Loucy (cell line): ENCODE measurements at regions not wholly inside any gene's neighbourhood (a gene's known extent, or its start where the extent isn't known, plus 50 kb on each side); places are given as distances from the start of the nearest gene placed in this dataset.

Experiments used
- H2AFZ ChIP-seq: fragments of 200-600 bp; sonication (generic); 2 replicates; pipeline ENCODE4 v1.6.0; 2016; ENCODE audit warnings: antibody characterized with exemption, mild to moderate bottlenecking, low read length, moderate library complexity
- H3F3A ChIP-seq: fragments of 200-600 bp; 2 replicates; pipeline ENCODE4 v1.6.0; 2016; ENCODE audit warnings: antibody characterized with exemption, low read depth, mild to moderate bottlenecking
- H3K27me3 ChIP-seq: fragments of 200-600 bp; sonication (generic); 2 replicates; pipeline ENCODE4 v1.6.1; 2014; ENCODE audit warnings: low read length, mild to moderate bottlenecking; ENCODE audit not compliant: insufficient read depth, poor library complexity, severe bottlenecking
- H3K36me3 ChIP-seq: fragments of 200-600 bp; sonication (generic); 2 replicates; pipeline ENCODE4 v1.6.1; 2016; ENCODE audit warnings: low read length; ENCODE audit not compliant: insufficient read depth
- H3K4me1 ChIP-seq: fragments of 200-600 bp; sonication (generic); 2 replicates; pipeline ENCODE4 v1.5.1; 2014; ENCODE audit warnings: low read length, mild to moderate bottlenecking; ENCODE audit not compliant: insufficient read depth, poor library complexity, severe bottlenecking
- H3K4me2 ChIP-seq: fragments of 200-600 bp; sonication (generic); 2 replicates; pipeline ENCODE4 v1.6.0; 2014; ENCODE audit warnings: antibody characterized with exemption, low read length, low read depth, mild to moderate bottlenecking; ENCODE audit not compliant: poor library complexity, severe bottlenecking
- H3K4me3 ChIP-seq: fragments of 200-600 bp; sonication (generic); 2 replicates; pipeline ENCODE4 v1.5.1; 2014; ENCODE audit warnings: low read length, mild to moderate bottlenecking, mixed read lengths; ENCODE audit not compliant: poor library complexity, severe bottlenecking
- H3K79me2 ChIP-seq: fragments of 200-600 bp; sonication (generic); 2 replicates; pipeline ENCODE4 v1.6.1; 2014; ENCODE audit warnings: low read length; ENCODE audit not compliant: insufficient read depth
- H3K9ac ChIP-seq: fragments of 200-600 bp; sonication (generic); 2 replicates; pipeline ENCODE4 v1.6.0; 2014; ENCODE audit warnings: mild to moderate bottlenecking, low read depth, low read length, moderate library complexity; ENCODE audit not compliant: poor library complexity, severe bottlenecking
- H3K9me2 ChIP-seq: fragments of 200-600 bp; sonication (generic); replicated peaks from 2 replicates; pipeline ENCODE4 v1.6.1; 2016; ENCODE audit warnings: low read depth, low read length, mixed read lengths
- H3K9me3 ChIP-seq: fragments of 200-600 bp; sonication (generic); 2 replicates; pipeline ENCODE4 v1.6.1; 2014; ENCODE audit warnings: mild to moderate bottlenecking, antibody characterized with exemption, low read length, low read depth; ENCODE audit not compliant: insufficient read depth
- H4K20me1 ChIP-seq: fragments of 200-600 bp; sonication (generic); 2 replicates; pipeline ENCODE4 v1.6.0; 2014; ENCODE audit warnings: antibody characterized with exemption, low read length, mild to moderate bottlenecking; ENCODE audit not compliant: insufficient read depth, poor library complexity, severe bottlenecking
- CTCF ChIP-seq: fragments of 200-600 bp; sonication (generic); conservative IDR thresholded peaks from 2 replicates; pipeline ENCODE4 v1.5.1; 2014; ENCODE audit warnings: mild to moderate bottlenecking, antibody characterized with exemption, low read length
- EZH2phosphoT487 ChIP-seq: fragments of 200-600 bp; IDR thresholded peaks from 2 replicates; pipeline ENCODE4 v1.6.1; 2018; ENCODE audit warnings: antibody characterized with exemption, mild to moderate bottlenecking, moderate library complexity, borderline replicate concordance

- H2AFZ ChIP-seq: no peak overlapping the region
- no peak for TF ChIP-seq CTCF
- no peak for TF ChIP-seq EZH2phosphoT487
Measured at GRCh38 chr10:128943111-128943510, 523.9 kb upstream of the MGMT start.

GRCh38 chr10:128945398-128945797 lies 521.6 kb upstream of the MGMT start:
- H3K79me2 ChIP-seq: no peaks in the 10 kb centered on the region
- no peaks in the 10 kb centered on the region for H3F3A ChIP-seq
- TF ChIP-seq CTCF (no peak), EZH2phosphoT487 (no peak)
- H3K4me1 ChIP-seq: no peaks in the 10 kb centered on the region
- no peak overlapping the region for H3K4me3 ChIP-seq
- no peaks in the 10 kb centered on the region for H3K9me2 ChIP-seq
- no peaks in the 10 kb centered on the region for H3K27me3 ChIP-seq
- no peak overlapping the region for H3K4me2 ChIP-seq
- H4K20me1 ChIP-seq: no peaks in the 10 kb centered on the region
- H3K9ac ChIP-seq: no peak overlapping the region
- H2AFZ ChIP-seq: no peak overlapping the region
- H3K9me3 ChIP-seq: no peaks in the 10 kb centered on the region
- no peaks in the 10 kb centered on the region for H3K36me3 ChIP-seq

More at GRCh38 chr10:128943111-128943510, 523.9 kb upstream of the MGMT start:
- no peak overlapping the region for H3K4me3 ChIP-seq
- no peaks in the 10 kb centered on the region for H3K4me1 ChIP-seq
- no peaks in the 10 kb centered on the region for H3F3A ChIP-seq
- no peaks in the 10 kb centered on the region for H3K9me3 ChIP-seq
- H3K4me2 ChIP-seq: no peak overlapping the region
- no peak overlapping the region for H3K9ac ChIP-seq
- H4K20me1 ChIP-seq: no peaks in the 10 kb centered on the region
- no peaks in the 10 kb centered on the region for H3K27me3 ChIP-seq
- H3K79me2 ChIP-seq: no peaks in the 10 kb centered on the region
- no peaks in the 10 kb centered on the region for H3K36me3 ChIP-seq
- no peaks in the 10 kb centered on the region for H3K9me2 ChIP-seq

- no peaks in the 10 kb centered on the region for H3K36me3 ChIP-seq
- H3K79me2 ChIP-seq: no peaks in the 10 kb centered on the region
- TF ChIP-seq EZH2phosphoT487 (no peak), CTCF (no peak)
- no peaks in the 10 kb centered on the region for H3K4me1 ChIP-seq
- H3K27me3 ChIP-seq: no peaks in the 10 kb centered on the region
- H3K9me3 ChIP-seq: no peaks in the 10 kb centered on the region
- no peaks in the 10 kb centered on the region for H3F3A ChIP-seq
- no peak overlapping the region for H3K4me3 ChIP-seq
- H3K9me2 ChIP-seq: no peaks in the 10 kb centered on the region
- H3K9ac ChIP-seq: no peak overlapping the region
- H2AFZ ChIP-seq: no peak overlapping the region
- no peaks in the 10 kb centered on the region for H4K20me1 ChIP-seq
- no peak overlapping the region for H3K4me2 ChIP-seq
Measured at GRCh38 chr10:128950159-128950915, 516.7 kb upstream of the MGMT start.
